HG02571 (cell line): ENCODE measurements at regions not wholly inside any gene's neighbourhood (a gene's known extent, or its start where the extent isn't known, plus 50 kb on each side); places are given as distances from the start of the nearest gene placed in this dataset.
"Not testable (repeated sequence)": the region's sequence is repeated elsewhere in the genome, so short reads cannot be mapped to it uniquely, and the experiment has no call there.

Experiments used
- ATAC-seq: cut with Tn5 transposase; IDR thresholded peaks from one replicate; pipeline ENCODE4 v1.9.1; 2021; ENCODE audit warnings: mild to moderate bottlenecking, moderate library complexity; ENCODE audit not compliant: unreplicated experiment

DNA sequence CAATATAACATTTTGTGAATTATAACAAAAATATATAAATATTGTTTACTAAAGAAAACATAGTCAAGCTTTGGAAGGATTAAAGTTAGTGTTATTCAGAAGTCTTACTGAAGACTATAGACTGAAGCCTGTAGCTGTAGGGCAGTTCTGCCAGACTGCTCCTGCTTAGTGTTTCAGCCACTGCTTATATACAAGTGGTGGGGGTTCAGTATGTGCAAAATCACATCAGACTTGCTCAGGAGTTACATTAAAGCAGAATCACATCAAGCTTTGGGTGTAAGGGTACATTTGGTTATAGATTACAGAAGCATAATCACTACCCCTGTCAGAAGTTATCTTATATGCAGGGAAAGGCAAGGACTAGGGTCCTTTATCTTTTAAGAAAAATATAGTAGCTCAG, 653.8 kb downstream of the ANKRD7 start:
- ATAC-seq = no peak

DNA sequence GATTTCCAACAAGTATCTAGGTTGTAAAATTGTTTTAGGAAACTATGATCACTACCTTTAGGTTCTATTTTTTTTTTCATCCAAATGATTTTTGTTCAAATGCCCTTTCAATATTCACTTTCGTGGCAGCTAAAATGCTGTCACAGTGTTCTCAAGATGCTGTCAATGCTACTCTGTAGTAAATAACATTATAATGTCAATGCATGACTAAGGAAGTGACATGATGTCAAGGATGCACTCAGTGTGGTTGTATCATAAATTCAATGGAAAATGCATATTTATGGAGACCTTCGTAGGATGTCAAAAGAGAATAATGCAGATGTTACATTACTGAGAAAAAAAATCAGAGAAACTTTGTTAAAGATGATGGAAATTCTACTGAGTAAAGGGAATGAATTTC, 673.8 kb downstream of the ANKRD7 start:
- ATAC-seq = no peak

DNA sequence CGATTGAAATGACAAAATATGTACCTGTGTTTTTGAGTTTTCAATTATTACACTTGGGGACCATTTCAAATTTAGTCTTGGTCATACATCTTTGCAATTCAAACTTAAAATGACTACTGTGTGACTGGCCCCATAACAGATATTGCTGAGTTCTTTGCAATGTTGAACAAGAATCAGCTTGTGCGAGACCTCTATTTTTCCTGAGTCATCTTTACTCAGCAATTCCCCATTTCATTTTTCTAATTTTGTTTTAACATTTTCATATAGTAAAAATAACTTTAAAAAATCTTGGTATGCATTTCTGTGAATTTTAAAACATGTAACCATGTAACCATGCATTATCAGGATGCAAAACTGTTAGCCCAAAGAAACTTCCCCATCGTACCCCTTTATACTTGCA, 678.1 kb downstream of the ANKRD7 start:
- no peak for ATAC-seq

DNA sequence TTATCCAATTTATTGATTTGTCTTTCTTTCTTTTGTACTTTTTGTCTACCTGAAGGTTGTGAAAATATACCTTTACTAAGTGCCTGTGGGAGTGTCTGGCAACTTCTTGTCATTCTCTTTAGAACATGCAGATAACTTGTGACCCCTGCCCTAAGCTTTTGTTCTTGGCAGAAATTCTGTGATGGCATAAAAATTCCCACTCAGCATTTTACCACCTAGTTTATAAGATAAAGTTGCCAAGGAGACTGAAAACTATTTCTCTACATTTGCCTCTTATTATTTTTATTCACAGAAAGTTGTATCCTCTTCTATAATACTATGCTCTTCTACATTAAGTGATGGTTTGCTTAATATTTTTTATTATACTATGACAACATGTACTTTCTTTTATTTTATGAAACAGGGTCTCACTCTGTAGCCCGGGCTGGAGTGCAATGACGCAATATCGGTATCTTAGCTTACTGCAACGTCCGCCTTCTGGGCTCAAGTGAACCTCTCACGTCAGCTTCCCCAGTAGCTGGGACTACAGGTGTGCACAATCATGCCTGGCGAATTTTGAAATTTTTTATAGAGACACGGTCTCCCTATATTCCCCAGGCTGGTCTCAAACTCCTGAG, 683.5 kb downstream of the ANKRD7 start:
- no peak for ATAC-seq

DNA sequence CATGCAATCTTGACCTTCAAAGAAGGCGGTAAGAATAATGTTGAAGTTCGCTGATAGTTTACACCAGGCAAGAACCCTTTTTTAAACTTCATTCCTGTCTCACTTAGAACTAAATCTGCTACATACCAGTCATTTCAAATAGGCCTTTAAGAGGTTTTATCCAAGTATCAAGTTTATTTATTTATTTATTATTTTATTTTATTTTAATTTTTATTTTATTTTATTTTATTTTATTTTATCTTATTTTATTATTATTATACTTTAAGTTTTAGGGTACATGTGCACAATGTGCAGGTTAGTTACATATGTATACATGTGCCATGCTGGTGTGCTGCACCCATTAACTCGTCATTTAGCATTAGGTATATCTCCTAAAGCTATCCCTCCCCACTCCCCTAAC, 691.6 kb downstream of the ANKRD7 start:
- ATAC-seq = not testable (repeated sequence)

DNA sequence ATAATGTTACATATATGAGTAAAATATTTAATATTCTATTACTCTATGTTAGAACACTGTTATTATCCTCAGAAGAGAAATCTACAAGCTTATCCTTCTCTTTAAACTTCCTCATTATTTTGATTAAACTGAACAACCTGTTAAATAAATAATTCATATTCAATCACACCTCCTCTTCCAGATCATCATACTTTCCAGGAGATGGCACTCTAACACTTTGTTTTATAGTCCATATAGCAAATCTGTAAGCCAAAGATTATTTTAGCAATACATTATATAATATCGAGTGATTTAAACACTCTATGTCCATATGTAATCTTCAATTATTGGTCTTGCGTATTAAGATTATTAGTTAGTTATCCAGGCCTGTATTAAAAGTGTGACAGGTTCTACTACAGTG, 694.1 kb downstream of the ANKRD7 start:
- no peak for ATAC-seq

DNA sequence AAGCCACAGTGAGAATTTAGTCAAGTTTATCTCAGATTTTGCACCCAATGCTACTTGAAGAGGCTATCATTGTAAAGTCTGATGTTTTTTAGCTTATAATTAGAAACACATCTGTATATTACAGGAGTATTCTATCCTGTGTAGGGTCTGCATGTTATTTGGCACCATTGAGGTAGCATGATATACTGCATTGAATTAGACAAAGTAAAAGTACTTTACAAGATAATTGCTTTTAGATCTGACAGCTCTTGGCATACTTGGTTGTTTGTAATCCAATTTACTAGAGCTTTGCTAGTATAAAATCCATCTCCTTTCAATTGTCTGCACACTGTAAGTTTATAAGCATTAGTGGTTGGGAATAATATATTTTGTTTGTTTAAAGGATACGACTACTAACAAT, 714.3 kb downstream of the ANKRD7 start:
- ATAC-seq = no peak

DNA sequence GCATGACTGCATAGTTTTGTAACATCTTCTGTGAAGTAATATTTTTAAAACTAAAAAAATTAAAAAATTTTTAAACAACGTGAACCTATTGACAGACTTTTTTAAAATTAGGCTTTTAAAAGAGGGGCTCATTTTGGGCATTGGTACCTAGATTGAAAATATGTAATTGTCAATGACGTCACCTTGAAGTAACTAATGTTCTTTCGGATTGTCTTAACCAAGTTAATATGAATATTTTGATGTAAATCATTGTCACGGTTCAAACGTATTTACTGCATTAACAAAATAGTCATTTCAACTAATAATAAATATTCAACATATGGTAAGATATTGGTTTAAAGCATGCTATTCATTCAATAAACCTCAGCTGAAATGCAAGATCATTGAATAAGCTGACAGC, 719.8 kb downstream of the ANKRD7 start:
- no peak for ATAC-seq

DNA sequence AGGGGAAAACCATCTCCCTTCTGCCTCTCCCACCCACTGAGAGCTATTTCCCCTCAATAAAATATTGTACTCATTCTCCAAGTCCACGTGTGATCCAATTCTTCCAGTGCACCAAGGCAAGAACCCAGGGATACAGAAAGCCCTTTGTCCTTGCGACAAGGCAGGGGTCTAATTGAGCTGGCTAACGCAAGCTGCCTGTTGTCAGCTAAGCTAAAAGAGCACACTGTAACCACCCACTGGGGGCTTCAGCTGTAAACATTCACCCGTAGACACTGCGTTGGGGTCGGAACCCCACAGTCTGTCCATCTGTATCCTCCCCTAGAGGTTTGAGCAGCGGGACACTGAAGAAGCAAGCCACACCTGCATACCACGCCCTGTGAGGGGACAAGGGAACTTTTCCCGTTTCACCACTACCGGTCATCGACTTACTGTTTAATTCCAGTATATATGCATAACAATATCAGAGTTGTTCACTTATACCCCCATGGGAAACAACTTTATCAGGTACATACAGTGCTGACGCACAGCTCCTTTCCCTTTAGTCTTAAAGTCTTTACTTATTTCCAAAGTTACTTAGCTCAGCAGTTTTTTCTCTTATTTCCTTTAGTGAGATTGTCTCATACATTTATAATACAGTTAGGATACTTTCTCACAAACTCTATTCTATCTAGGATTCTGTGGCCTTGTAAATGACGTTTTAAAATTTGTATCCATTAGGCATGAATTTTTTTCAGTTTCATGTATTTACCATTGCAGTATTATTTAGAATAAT, 721.6 kb downstream of the ANKRD7 start:
- no peak for ATAC-seq

DNA sequence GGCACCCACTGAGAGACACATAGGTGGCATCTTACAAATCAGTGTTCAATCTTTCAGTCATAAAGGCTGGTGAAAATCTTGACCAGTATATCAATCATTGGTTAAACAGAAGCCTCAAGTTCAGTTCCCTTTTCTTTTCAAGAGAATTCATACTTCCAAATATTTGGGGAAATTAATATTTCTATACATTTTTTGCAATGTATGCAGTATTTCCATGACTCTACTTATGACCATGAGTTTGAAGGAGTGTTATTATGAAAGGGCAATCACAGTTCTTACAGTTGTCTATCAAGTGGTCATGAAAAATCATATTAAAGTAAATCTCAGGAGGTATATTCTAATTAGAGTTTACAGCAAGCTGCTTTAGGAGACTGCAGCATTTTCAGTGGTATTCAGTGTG, 724.0 kb downstream of the ANKRD7 start:
- no peak for ATAC-seq

DNA sequence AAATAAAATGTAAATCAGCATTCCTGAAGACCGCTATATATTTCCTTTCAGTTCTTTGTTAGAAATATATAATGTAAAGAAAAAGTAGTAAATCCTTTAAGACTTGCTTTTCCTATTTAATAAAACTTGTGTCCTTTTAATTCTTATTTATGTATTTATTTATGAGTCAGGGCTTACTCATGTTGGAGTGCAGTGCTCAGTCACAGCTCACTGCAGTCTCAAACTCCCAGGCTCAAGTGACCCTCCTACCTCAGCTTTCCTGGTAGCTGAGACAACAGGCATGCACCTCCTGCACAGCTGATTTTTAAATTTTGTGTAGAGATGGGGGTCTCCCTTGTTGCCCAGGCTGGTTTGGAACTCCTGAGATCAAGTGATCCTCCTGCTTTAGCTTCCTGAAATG, 724.5 kb downstream of the ANKRD7 start:
- no peak for ATAC-seq

DNA sequence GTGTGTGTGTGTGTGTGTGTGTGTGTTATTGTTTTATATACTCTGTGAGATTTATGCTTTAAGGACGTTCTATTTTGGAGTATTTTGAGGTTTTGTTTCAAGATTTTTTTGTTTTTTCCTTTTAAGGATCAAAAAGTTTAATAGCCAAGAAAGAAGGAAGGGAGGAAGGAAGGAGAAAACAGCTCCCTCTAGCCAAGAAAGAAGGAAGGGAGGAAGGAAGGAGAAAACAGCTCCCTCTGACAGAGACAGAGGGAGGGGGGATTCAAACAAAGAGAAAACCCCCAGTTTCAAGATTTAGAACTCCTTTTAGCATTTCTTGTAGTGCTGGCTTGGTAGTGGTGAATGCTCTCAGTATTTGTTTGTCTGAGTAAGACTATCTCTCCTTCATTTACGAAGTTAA, 731.8 kb downstream of the ANKRD7 start:
- ATAC-seq = not testable (repeated sequence)

DNA sequence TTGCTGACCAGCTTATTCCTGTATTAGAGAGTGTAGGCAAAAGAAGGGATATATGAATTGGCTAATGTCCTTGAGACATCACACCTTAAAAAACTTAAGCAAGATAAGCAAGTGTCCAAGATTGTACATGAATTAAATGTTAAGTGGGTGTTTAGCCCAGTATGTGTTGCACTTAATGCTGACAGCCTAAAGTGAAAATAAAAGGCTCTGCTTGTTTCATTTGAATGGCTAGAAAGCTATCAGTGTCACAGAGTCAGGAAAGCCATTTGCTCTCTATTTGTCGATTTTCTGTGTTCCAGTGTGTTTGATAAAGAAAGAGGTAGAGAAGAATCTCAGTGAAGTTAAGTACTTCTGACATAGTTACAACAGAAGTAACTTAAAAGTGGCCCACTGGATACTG, 744.9 kb downstream of the ANKRD7 start:
- ATAC-seq = no peak

DNA sequence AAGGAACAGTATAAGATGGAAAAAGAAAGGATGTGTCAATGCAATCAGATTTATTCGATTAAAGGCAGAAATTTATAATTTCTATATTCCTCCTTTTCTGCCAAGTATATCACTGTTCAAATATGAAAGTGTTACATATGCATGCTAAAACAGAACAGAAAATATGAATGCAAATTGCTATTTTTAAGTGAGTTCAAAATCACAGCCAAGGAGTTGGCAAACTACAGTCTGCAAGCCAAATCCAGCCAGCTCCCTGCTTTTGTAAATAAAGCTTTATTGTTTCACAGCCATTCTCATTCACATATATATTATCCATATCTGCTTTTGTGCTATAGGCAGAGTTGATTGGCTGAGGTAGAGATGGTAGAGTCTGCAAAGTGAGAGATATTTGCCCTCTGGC, 747.2 kb downstream of the ANKRD7 start:
- no peak for ATAC-seq

DNA sequence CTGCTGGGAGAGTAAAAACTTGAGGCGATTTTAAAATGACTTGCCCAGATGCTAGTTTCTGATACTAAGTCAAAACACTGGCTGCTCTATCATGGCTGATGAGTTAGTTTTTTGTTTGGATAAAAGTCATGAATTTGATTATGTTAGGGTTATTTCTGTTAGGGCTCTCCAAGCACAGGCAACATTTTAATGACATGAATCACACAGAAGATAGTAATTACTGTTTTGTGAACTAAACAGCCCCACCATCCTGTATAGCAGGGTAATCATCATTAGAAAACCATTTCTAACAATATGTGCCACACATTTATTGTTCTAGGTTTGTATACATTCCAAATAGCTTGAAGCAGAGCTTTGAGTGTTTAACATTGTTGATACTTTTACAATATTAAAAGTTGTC, 750.3 kb downstream of the ANKRD7 start:
- no peak for ATAC-seq

DNA sequence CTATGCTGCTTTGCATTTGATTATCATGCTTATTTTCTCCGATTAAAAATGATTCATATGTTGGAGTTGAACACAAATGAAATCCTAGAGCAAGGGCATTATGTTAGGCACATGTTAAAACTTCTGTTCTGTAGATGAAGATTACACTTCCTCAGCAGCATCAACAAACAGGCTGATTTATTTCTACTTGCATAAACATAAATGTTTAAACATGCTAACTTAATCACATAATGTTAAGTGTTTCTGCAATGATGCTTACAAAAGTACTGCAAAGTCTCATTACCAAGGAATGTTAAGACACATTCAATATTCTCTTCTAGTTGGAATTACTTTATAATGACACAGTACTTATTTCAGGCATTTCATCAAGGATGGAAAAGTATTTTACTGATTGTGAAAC, 770.8 kb downstream of the ANKRD7 start:
- ATAC-seq = no peak

DNA sequence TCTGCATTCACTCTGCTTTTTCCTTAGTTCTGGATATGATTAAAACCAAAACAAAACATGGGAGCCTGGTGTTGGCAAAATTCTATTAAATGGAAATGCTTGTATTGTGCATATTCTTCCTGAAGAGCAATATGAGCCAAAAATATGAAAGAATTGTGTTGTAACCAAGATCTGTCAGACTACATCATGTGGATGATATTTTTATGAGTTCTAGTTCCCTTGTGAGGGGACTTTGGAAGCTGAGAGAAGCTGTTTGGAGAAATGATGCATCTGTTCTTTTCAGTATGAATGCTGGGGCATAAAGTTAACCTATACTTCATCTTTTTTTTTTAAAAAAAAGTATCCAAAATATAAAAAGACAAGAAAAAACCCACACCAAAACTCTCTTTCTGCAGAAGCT, 782.7 kb downstream of the ANKRD7 start:
- no peak for ATAC-seq

DNA sequence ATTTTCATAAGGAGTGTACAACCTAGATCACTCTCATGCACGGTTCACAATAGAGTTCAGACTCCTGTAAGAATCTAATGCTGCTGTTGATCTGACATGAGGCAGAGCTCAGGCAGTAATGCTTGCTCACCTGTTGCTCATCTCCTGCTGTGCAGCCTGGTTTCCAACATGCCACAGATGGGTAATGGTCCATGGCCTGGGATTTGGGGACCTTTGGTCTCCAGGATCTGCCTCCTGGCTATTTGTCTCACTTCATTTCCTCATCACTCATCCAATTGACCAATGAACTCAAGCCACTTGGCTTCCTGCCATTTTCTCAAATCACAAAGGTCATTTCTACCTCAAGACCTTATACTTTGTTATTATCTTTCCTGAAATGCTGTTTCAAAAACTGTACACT, 786.1 kb downstream of the ANKRD7 start:
- ATAC-seq = no peak

DNA sequence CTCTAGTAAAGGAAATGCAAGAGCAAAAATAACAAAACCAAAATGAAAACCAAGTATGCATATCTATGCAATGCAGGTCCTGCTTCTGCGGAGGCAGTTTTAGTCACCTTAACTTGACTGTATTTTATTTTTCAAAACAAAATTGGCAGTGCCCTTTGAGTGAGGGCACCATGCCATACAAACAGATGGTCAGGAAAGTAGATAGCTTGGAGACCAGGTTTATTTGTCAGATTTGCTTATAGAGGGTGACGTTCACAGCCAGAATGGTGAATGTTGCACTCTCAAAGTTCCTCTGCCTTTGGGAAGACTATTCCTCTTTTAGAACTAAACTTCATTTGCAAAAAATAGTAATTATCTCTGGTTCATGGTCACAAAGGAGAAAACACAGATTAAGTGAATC, 801.9 kb downstream of the ANKRD7 start:
- no peak for ATAC-seq

DNA sequence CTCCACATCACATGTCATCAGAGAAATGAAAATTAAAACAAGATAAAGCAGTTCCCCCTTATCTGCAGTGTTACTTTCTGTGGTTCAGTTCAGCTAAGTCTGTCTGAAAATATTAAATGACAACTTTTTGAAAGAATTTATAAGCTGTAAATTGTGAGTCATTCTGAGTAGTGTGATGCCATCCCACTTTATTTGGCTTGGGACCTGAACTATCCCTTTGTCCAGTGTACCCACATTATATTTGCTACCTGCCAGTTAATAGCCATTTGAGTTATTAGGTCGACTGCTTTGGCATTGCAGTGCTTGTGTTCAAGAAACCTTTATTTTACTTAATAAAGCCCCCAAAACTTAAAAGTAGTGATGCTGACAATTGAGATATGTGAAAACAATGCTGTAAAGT, 804.2 kb downstream of the ANKRD7 start:
- ATAC-seq = no peak

DNA sequence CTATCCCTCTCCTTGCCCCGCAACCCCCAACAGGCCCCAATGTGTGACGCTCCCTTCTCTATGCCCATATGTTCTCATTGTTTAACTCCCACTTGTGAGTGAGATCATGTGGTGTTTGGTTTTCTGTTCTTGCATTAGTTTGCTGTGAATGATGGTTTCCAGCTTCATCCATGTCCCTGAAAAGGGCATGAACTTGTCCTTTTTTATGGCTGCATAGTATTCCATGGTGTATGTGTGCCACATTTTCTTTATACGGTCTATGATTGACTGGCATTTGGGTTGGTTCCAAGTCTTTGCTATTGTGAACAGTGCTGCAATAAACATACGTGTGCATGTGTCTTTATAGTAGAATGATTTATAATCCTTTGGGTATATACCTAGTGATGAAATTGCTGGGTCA, 807.6 kb downstream of the ANKRD7 start:
- ATAC-seq = not testable (repeated sequence)

DNA sequence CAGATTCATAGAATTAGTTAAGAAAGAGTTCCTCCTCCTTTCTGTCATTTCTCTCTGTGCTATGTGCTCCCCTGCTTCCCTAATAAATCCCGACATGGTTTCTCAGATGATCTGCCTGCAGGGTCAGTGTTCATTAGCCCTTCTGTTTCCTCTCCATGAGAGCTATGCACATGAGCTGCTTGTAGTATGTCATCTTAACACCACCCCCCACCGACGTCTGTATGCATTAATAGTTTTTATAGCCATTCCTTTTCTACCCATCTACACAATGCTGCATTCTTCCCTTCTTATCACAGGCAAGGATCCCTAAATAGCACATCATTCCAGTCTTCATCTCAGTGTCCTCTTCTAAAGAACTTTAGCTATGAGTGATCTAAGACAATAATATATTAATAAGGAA, 809.1 kb downstream of the ANKRD7 start:
- no peak for ATAC-seq

DNA sequence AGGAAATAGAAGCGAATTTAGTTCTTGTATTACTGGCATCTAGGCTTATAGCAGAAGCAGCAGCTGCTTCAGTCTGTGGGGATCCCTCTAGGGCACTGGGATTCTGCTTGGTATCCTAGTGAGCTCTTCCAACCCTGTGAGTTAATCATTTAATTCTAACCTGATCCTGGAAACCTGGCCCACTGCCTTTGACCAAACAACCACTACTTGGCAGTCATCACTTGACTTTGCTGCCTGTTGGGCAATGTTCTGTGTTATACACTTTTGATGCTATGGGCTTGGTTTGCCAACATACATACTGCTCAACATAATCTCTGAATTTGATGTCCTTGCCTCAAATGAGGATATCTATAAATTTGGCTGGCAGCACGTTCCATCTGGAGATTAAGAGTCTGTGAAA, 813.4 kb downstream of the ANKRD7 start:
- ATAC-seq = no peak
